GM21360 (cell line): ENCODE measurements at regions not wholly inside any gene's neighbourhood (a gene's known extent, or its start where the extent isn't known, plus 50 kb on each side); places are given as distances from the start of the nearest gene placed in this dataset.
"Not testable (repeated sequence)": the region's sequence is repeated elsewhere in the genome, so short reads cannot be mapped to it uniquely, and the experiment has no call there.

Experiments
- ATAC-seq: cut with Tn5 transposase; IDR thresholded peaks from one replicate; pipeline ENCODE4 v1.9.1; 2021; ENCODE audit warnings: mild to moderate bottlenecking, moderate library complexity; ENCODE audit not compliant: unreplicated experiment

- not testable (repeated sequence) for ATAC-seq
Measured at GRCh38 chr6:26795474-26796307, 136.1 kb upstream of the ZNF322 start.

- not testable (repeated sequence) for ATAC-seq
Measured at GRCh38 chr6:26799903-26800633, 140.5 kb upstream of the ZNF322 start.

GRCh38 chr6:26803762-26804161 is 144.2 kb upstream of the ZNF322 start:
- ATAC-seq: not testable (repeated sequence)

GRCh38 chr6:26811486-26812116 is 152.1 kb upstream of the ZNF322 start:
- ATAC-seq: not testable (repeated sequence)

- ATAC-seq: not testable (repeated sequence)
Measured at GRCh38 chr6:26818640-26819225, 159.2 kb upstream of the ZNF322 start.

GRCh38 chr6:26827965-26828364 is 168.4 kb upstream of the ZNF322 start:
- not testable (repeated sequence) for ATAC-seq

- not testable (repeated sequence) for ATAC-seq
Measured at GRCh38 chr6:26829480-26829879, 169.9 kb upstream of the ZNF322 start.

- ATAC-seq: not testable (repeated sequence)
Measured at GRCh38 chr6:26830992-26831391, 171.4 kb upstream of the ZNF322 start.

- not testable (repeated sequence) for ATAC-seq
Measured at GRCh38 chr6:26835707-26836106, 176.2 kb upstream of the ZNF322 start.

- not testable (repeated sequence) for ATAC-seq
Measured at GRCh38 chr6:26836657-26837056, 177.1 kb upstream of the ZNF322 start.

- not testable (repeated sequence) for ATAC-seq
Measured at GRCh38 chr6:26844823-26845222, 185.3 kb upstream of the ZNF322 start.

GRCh38 chr6:26857289-26857688 is 197.7 kb upstream of the ZNF322 start:
- ATAC-seq: not testable (repeated sequence)

- not testable (repeated sequence) for ATAC-seq
Measured at GRCh38 chr6:26859067-26859770, 199.7 kb upstream of the ZNF322 start.

GRCh38 chr6:26859771-26860163 is 200.2 kb upstream of the ZNF322 start:
- ATAC-seq: not testable (repeated sequence)

- ATAC-seq: not testable (repeated sequence)
Measured at GRCh38 chr6:26861913-26862312, 202.4 kb upstream of the ZNF322 start.

GRCh38 chr6:26863641-26864040 is 204.1 kb upstream of the ZNF322 start:
- not testable (repeated sequence) for ATAC-seq

GRCh38 chr6:26898785-26899184 is 239.2 kb upstream of the ZNF322 start:
- ATAC-seq: not testable (repeated sequence)

- ATAC-seq: not testable (repeated sequence)
Measured at GRCh38 chr6:26924206-26924605, 264.7 kb upstream of the ZNF322 start.

GRCh38 chr6:26928190-26928589 is 268.6 kb upstream of the ZNF322 start:
- ATAC-seq: not testable (repeated sequence)

- not testable (repeated sequence) for ATAC-seq
Measured at GRCh38 chr6:26937258-26937657, 277.7 kb upstream of the ZNF322 start.
